D341Med (cell line): ENCODE measurements at regions not wholly inside any gene's neighbourhood (a gene's known extent, or its start where the extent isn't known, plus 50 kb on each side); places are given as distances from the start of the nearest gene placed in this dataset.

ENCODE experiments used
- DNase-seq: peaks from one replicate; pipeline ENCODE4 v3.0.0; 2012; ENCODE audit warnings: low spot score

DNA sequence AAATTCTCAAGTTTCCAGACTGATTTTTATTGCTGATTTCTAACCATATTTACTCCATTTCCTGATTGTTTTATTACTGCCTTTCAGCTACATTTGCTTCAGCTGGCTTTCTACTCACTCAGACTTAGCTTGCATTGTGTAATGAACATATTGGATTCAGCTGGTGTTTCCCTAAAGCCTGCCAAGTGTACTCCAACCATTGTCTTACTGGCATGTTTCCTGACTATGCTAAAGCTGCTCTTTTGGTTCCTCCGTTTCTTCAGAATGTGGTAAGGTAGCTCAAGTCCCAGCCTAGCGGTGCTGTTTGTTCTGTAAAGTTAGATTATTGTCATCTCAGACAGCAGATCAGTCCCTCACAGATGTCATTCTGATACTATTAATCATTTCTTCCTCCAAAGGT is 53.1 kb upstream of the GLRA2 start:
- no peak for DNase-seq

DNA sequence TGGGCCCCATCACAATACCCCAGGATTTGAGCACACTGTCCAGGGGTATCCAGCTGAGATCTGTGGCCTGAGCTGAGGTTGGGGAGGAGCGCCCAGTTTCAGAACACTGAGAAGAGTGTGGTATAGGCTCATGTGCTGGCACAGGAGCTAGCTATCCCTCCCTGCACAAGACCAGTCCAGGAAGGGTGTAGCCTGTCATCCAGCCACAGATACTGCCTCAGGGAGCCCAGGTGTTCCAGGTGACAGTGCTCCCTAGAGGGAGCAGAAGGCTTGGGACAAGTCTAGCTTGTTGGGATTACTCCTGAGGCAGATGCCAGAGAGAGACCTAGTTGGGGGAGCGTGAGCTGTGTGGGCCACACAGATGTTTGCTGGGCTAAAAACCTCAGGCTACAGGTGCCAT is 79.6 kb upstream of the GLRA2 start:
- DNase-seq: no peak

DNA sequence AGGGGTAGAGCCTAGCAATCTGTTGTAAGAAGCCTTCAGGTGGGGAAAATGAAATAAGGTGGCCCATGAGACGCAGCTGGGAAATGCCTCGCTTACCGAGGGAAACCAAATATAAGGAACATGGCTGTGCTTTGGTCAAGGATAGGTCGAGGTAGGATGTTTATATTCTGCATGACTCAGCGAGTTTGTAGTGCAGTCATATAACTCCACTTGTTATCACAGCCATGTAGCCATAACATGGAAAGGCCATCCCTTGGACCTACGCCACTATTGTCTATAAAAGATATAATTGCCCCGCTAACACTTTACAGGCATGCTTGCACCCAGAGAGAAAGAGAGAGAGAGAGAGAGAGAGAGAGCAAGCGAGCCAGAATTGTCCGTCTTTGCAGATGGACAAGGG is 80.9 kb upstream of the GLRA2 start:
- DNase-seq: no peak

DNA sequence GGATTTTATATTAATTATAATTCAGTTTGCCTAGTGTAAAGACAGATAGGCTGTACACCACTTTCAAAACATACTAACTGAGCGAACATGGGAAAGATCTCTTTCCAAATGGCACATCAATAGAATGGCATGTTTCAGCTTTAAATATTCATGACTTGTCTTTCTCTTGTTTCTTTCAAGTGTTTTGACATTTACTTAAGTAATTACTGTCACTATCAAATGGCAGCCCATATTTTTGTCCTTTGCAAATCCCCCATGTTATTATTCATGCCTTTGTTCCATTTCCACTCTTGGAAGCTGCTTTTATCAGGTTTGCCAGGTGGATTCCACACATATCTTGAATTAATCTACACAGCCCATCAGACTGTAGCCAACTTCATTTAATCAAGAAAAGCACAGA is 89.2 kb upstream of the GLRA2 start:
- no peak for DNase-seq

DNA sequence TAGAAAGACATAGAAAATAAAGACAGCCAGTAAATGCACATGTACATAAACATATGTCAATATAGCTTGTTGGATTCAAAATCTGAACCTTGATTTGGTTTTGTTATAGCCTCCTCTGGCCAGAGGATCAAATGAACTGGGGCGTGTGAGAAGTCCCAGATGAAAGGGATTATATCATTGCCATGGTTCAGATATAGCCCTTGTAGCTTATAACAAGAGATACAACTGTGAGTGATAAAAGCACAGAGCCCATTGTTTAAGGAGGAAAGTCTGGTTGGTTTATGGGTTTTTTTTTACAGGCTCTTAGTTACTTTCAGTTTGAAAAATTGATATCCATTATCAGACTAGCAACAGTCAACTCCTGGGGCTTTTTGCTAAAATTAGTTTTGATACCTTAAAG is 101.7 kb upstream of the GLRA2 start:
- DNase-seq: no peak

DNA sequence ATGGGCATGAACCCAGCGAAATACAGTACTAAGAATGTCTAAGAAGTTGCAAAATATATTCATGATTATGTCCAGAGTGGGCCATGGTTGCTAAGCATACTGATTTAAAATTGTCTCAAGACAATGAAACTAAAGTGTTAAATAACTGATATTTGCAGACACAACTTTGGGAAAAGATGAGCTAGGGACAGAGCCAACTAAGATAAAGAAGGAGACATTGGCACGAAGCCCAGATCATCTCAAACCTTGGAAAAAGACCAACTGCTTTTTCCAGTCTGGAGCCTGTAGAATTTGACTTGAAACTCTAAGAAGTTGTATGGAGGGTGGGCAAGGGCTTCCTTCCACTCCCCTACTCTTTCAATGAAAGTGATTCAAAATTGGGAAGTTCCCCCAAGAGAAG is 108.5 kb upstream of the GLRA2 start:
- no peak for DNase-seq

DNA sequence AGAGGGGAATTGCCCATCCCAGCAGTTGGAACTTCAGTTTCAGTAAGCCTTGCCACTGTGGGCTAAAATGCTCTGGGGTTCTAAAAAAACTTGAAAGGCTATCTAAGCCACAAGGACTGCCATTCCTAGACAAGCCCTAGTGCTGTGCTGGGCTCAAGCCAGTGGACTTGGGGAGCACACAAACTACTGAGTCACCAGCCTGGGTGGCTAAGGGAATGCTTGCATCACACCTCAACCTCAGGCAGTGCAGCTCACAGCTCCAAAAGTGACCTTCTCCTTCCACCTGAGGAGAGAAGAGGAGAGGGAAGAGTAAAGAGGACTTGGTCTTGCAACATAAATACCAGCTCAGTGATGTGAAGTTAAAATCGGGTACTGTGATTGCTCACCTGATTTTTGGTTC is 116.7 kb upstream of the GLRA2 start:
- DNase-seq: no peak

DNA sequence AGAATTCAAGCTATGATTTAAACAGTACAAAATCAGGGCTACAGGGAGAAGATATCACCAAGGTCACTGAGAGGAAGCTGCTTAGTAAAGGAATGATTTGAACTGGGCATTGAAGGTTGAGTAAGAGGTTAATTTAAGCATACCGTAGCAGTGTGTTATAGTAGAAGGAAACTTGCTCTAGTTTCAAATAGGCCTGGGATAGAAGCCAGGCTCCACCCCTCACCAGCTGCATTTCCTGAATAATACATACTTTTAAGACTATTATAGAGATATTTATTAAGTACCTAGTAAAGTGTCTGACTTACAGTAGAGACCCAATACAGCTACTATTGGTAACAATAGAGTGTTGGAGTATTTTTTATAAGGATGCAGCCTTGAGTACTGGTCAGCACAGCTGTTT is 118.0 kb upstream of the GLRA2 start:
- DNase-seq: no peak

DNA sequence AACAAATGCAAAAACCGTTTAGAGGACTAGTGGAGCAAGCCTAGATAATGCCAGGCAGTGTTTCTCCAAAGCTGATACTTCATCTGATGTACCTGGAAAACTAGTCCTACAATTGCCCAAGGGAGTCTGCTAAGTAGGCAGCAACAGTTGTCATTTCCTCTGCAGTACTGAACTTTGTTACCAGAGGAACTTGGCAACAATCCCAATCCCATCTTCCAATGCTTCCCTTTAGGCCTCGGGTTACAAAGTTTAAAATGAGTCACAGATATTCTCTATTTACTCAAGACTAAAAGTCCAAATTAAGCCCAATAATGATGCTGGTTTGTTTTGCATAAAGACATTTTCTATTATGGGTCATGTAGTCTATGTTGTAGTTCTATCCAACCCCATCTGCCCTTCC is 120.0 kb upstream of the GLRA2 start:
- no peak for DNase-seq

DNA sequence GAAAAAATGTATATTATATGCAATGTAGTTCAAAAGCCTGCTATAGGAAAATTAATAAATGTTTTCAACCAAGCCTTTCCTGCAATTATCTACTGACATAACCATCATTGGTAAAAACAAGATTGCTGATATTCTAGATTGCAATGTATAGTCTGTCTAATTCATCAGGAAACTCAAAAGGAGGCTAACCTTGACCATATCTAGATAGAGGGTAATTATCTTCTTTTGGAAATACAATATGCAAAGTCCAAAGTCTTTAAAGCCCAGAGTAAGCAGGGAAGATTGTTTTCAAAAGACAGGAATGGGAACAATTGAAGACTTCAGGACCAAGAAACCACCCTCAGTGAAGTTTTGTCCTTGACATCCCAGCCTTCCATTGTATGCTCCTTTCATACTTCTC is 123.1 kb upstream of the GLRA2 start:
- DNase-seq: no peak

DNA sequence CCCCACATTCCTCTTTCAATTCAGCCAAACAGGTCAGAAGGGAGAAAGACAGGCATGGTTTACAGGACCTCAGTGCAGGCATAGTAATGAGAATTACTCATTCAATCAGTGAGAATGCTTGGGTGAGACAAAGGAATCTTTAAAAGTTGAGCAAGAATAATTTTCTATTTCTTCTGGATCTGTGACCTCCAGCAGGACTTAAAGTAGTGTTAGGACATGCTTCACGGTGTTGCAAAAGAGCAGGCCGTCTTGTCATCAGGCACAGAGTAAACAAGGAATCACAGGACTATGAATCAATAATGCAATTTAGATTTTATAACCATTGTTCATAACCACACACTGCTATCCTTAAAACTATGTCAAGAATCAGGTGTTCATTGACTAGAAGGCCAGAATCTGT is 130.6 kb upstream of the GLRA2 start:
- no peak for DNase-seq

DNA sequence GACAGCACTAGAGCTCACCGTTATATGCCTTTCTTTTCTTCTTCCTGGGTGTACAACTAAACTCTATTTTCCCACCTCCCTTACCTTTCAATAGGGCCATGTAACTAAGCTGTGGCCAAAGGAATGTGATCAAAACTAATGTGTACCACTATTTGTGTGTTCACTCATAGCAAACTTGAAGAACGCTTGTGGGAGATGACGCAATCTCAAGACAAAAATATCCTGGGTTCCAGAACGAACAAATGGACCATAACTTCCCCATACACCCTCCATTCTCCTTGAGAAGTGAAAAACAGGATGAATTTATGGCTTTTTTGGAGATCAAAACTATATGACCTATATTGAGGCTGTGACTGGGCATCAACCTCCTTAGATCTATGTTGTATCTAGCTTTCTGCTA is 139.7 kb upstream of the GLRA2 start:
- DNase-seq: no peak

DNA sequence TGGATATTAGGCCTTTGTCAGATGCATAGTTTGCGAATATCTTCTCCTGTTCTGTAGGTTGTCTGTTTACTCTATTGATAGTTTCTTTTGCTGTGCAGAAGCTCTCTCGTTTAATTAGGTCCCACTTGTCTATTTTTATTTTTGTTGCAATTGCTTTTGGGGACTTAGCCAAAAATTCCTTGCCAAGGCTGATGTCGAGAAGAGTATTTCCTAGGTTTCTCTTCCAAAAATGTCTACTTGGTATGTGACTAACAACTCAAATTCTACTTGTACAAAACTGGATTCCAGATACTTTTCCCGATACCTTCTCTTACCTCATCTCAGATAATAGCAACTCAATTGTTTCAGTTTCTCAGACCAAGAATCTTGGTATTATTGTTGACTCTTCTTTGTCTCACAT is 142.4 kb upstream of the GLRA2 start:
- DNase-seq: no peak

DNA sequence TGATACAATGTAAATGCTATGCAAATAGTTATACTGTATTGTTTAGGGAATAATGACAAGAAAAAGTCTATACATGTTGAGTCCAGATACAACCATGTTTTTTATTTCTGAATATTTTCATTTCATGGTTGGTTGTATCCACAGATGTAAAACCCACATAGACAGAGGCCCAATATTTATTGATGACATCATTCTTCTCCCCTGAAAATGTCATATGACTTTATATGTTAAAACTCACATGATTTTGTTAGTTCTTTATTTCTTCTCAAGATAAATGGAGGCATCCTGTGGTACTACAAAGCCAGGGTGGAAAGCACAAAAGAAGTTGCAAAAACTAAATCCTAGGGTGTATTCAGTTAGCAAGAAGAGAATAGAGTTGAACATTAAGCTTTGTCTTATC is 149.3 kb upstream of the GLRA2 start:
- no peak for DNase-seq

DNA sequence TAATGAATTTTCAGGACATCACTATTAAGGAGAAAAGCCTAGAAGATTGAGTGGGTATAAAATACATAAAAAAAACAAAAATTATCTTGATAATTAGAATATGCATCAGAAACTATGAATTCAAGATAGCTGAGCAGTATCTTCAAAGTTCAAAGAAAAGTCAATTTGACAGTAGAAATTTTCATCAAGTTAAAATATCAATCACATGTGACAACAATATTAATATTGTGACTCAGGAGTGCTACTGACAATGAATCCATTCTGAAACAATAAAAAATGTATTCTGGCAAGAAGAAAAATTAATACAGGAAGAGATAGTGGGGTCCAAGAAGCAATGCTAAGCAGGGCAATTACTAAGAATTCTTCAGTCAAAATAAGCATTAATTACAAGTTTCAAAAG is 151.9 kb upstream of the GLRA2 start:
- DNase-seq: no peak

DNA sequence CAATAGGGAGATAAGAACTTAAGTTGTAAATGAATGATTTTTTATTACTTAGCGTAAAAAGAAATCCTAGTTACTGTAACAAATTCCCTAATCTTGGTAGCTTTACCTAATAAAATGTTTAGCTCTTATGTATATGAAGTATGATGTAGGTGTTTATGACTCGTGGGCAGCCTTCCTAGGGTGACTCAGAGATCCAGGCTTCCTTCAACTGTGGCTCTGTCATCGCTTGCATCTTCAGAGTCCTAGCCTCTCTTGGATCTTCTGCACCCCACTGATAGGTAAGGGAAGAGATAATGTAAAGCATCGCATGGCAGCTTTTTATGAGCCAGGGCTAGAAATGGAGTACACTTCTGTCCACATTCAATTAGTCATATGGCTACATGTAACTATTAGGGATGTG is 165.6 kb upstream of the GLRA2 start:
- no peak for DNase-seq

DNA sequence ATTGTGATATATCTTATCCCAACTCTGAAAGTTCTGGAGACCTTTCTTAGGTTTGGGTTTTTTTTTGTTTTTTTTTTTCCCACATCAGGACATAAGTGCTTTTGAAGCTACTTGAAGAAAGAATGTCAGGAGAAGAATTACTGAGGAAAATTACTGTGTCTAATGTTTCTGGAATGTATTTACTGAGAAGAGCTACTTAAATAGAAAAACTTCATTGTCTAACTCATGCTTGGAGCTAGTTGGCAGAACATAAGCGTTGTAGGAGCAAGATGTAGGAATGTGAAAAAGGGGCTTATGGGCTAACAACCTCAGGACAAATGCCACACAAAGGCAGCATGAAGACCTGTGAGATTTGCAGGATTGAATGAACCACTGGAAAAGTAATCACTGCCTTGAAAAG is 166.6 kb upstream of the GLRA2 start:
- DNase-seq: no peak

DNA sequence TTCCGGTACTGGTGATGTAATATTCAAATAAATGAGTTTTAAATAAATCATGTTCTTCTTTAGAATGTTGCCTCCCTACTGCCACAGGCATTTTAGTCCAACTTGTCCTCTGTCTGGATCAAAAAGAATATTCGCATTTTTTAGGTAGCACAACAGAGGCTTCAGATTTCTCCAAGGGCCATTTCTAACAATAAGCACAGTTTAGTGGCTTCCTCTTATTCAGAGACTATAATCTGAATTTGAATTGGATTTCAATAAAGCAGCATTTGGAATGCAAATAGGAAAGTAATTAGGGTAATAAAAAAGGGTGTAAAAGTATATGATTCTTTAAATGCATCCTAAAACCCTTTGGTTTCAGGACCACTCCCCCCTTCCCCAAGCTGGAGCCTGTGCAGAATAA is 167.9 kb upstream of the GLRA2 start:
- no peak for DNase-seq

DNA sequence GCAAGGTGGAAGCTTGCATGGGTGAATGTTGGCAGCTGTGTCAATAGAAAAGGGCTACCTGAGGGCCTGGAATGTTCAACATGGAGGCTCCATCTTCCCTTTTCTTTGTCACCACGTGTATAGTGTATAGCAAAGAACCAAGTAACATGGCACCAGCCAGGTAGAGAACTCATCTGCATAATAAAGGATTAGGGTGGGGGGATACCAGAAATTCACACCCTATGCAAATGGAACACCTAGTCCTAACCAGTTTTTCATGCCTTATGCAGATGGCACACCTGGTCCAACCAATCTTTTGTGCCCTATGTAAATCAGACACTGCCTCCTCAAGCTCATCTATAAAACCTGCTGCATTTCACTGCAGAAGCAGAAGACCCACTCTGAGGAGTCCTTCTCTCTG is 169.6 kb upstream of the GLRA2 start:
- DNase-seq: no peak

DNA sequence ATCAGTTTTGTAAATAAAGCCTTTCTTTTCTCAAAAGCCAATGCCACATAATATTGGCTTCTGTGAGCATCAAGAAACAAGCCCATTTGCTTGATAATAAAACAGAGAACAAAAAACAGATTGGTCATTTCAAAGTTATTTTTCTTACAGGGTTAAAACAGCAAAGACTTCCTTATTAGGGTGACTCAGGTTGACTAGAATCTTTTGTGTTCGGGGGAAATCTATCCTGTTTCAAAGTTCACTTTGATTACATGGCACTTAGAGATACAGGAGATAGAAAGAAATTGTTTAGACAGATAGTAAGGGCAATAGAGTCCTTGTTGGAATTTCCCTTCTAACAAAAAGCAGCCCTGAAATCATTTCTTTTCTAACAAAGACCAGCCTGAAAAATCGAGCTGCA is 170.0 kb upstream of the GLRA2 start:
- DNase-seq: no peak

DNA sequence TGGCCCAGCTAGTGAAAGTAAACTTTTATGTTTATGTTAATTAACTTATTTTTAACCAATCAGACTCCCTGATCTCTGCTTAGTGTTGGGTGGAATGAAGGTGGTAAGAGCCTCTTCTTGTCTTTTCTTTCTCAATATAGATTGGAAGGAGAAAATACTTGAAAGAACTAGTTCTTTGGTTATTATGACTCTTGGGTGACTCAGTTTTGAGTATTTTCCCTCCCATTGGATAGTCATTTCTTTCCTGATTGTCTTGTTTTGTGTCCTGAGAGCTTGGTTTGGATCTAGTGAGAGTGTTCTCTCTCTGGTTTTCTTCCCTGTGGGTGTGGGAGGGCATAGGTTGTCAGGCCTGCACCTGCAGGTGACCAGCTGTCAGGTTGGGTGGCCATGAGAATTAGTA is 172.0 kb upstream of the GLRA2 start:
- no peak for DNase-seq

DNA sequence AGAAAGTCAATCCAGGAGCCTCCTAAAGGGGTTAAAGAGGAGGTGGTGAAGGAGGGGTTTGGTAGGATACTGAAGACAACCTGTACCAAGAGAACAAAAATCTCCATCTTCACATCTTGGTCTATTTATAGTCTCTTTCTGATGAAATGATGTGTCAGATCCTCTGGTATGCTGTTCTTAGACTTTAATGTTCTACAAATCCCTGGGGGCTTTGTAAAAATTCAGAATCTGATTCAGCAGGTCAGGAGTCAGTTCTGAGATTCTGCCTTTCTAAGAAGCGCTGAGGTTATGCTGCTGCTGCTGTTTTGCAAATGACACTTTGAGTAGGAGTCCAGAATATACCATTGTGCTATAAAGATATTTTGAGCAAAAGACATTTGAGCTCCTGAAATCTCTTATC is 172.9 kb upstream of the GLRA2 start:
- DNase-seq: no peak

DNA sequence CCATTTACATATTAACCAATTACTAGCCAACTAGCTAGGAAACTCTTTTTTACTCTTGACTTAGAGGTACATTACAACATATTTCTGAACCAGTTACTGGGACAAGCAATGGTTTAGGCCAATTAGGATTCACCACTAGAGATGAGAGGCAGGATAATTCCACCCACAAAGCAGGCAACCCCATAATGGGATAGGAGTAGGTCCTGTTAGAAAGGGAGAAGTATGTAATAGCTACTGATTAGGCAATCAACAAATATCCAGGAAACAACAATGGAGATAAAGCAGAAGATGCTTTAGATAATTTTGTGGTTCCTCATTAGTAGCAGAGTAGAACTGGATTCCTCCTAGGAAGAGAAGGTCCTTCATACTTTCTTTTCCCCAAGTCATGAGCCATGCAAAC is 173.8 kb upstream of the GLRA2 start:
- DNase-seq: no peak

DNA sequence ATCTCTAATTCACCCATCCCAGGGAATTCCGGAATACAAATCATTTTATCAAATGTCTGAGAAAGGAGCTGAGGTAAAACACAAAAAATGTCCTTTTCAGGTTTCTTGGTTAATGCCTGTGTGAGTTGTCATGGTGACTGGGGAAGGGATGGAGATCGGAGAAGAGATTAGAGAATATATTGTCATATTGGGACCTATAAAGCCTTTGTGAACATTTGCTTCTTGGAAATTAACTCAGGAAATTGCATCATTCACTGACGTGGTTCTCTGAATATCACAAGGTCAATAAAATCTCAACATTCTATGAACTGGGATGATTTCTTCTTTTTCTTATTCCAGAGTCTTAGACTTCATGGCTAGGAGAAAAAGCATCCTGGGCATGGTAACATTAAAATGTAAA is 174.8 kb upstream of the GLRA2 start:
- DNase-seq: no peak

DNA sequence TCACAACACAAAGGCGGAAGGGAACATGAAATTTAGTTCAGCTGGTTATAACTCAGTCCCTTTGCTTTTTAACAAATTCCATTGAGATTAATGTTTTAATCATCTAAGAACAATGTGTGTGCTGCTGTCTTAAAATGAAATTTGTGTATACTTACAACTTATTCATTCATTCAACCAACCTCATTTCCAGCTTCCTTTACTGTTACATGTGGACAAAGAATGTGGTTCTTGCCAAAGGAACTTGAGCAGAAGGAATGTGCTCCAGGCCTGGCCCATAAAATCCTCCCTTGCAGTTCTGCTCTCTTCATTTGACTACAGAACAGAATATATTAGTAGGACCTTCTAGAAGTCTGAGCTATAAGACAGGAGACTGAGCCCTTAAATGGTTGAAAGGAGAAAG is 176.8 kb upstream of the GLRA2 start:
- DNase-seq: no peak
